HEK293 (cell line): ENCODE measurements at regions not wholly inside any gene's neighbourhood (a gene's known extent, or its start where the extent isn't known, plus 50 kb on each side); places are given as distances from the start of the nearest gene placed in this dataset.
"Not testable (repeated sequence)": the region's sequence is repeated elsewhere in the genome, so short reads cannot be mapped to it uniquely, and the experiment has no call there.

Experiments
- CTCF ChIA-PET: fragments of 350-600 bp; formaldehyde crosslinking; extraction: SDS; loops from one replicate; lab custom pipeline; 2021; ENCODE audit warnings: antibody characterized with exemption; lab: Yijun Ruan, JAX
- POLR2A ChIA-PET: fragments of 300-600 bp; formaldehyde crosslinking; extraction: SDS; loops from one replicate; lab custom pipeline; 2020; ENCODE audit warnings: antibody characterized with exemption, inconsistent platforms; lab: Yijun Ruan, JAX
- H3K27ac ChIP-seq: fragments of 200-500 bp; sonication (Bioruptor generic); 2 replicates; pipeline ENCODE4 v1.5.1; 2014; ENCODE audit warnings: low read depth, low read length, control low read depth, inconsistent platforms; ENCODE audit errors: extremely low read depth
- H3K36me3 ChIP-seq, 2 experiments: fragments of 200-500 bp in 1 of 2; sonication (Bioruptor generic) in 1 of 2; 1 replicate in 1 of 2; 2 replicates in 1 of 2; pipeline ENCODE4 v1.5.1; 2014 to 2017; ENCODE audit warnings: inconsistent platforms in 2 of 2, low read length in 2 of 2; ENCODE audit not compliant: control insufficient read depth in 2 of 2, insufficient read depth in 1 of 2
- H3K4me1 ChIP-seq: fragments of 200-500 bp; sonication (Bioruptor generic); 2 replicates; pipeline ENCODE4 v1.5.1; 2014; ENCODE audit warnings: mild to moderate bottlenecking, low read length, inconsistent platforms; ENCODE audit not compliant: control insufficient read depth, insufficient read depth
- H3K4me3 ChIP-seq: 2 replicates; pipeline ENCODE4 v1.5.1; 2011; ENCODE audit warnings: low read depth, mild to moderate bottlenecking, control low read depth, low read length, moderate library complexity
- H3K9me3 ChIP-seq: fragments of 200-500 bp; sonication (Bioruptor generic); 2 replicates; pipeline ENCODE4 v1.5.1; 2014; ENCODE audit warnings: low read depth, low read length, inconsistent platforms; ENCODE audit not compliant: control insufficient read depth, insufficient read depth
- AEBP2 ChIP-seq: fragments of 450-650 bp; formaldehyde crosslinking; IDR thresholded peaks from 2 replicates; pipeline ENCODE4 v1.5.1; 2016; ENCODE audit warnings: missing biosample characterization, missing genetic modification characterization, borderline replicate concordance
- GLI4 ChIP-seq: fragments of 450-650 bp; formaldehyde crosslinking; IDR thresholded peaks from 2 replicates; pipeline ENCODE4 v1.5.1; 2016; ENCODE audit warnings: missing biosample characterization, missing genetic modification characterization
- KLF1 ChIP-seq: fragments of 450-650 bp; formaldehyde crosslinking; IDR thresholded peaks from 2 replicates; pipeline ENCODE4 v1.5.1; 2016; ENCODE audit warnings: missing biosample characterization, missing genetic modification characterization
- KLF7 ChIP-seq: fragments of 450-650 bp; formaldehyde crosslinking; IDR thresholded peaks from 2 replicates; pipeline ENCODE4 v1.5.1; 2016; ENCODE audit warnings: missing biosample characterization, missing genetic modification characterization, borderline replicate concordance
- PRDM10 ChIP-seq: fragments of 450-650 bp; formaldehyde crosslinking; IDR thresholded peaks from 2 replicates; pipeline ENCODE4 v1.5.1; 2016; ENCODE audit warnings: missing biosample characterization, missing genetic modification characterization
- SALL2 ChIP-seq: fragments of 450-650 bp; formaldehyde crosslinking; IDR thresholded peaks from 2 replicates; pipeline ENCODE4 v1.5.0; 2017; ENCODE audit warnings: missing biosample characterization, mild to moderate bottlenecking, missing genetic modification characterization, borderline replicate concordance
- SCRT2 ChIP-seq: fragments of 450-650 bp; formaldehyde crosslinking; IDR thresholded peaks from 2 replicates; pipeline ENCODE4 v1.5.1; 2016; ENCODE audit warnings: missing biosample characterization, missing genetic modification characterization
- SP2 ChIP-seq: fragments of 450-650 bp; formaldehyde crosslinking; IDR thresholded peaks from 2 replicates; pipeline ENCODE4 v1.5.1; 2016; ENCODE audit warnings: missing biosample characterization, missing genetic modification characterization
- ZBTB44 ChIP-seq: fragments of 450-650 bp; IDR thresholded peaks from 2 replicates; pipeline ENCODE4 v1.5.1; 2018; ENCODE audit warnings: missing biosample characterization, mild to moderate bottlenecking, missing genetic modification characterization
- ZNF140 ChIP-seq: fragments of 450-650 bp; formaldehyde crosslinking; IDR thresholded peaks from 2 replicates; pipeline ENCODE4 v1.5.1; 2016; ENCODE audit warnings: missing biosample characterization, missing genetic modification characterization
- ZNF175 ChIP-seq: fragments of 450-650 bp; formaldehyde crosslinking; IDR thresholded peaks from 2 replicates; pipeline ENCODE4 v1.5.1; 2016; ENCODE audit warnings: missing biosample characterization, missing genetic modification characterization
- ZNF24 ChIP-seq: fragments of 450-650 bp; formaldehyde crosslinking; IDR thresholded peaks from 2 replicates; pipeline ENCODE4 v1.5.1; 2016; ENCODE audit warnings: missing biosample characterization, missing genetic modification characterization
- ZNF26 ChIP-seq: fragments of 450-650 bp; formaldehyde crosslinking; IDR thresholded peaks from 2 replicates; pipeline ENCODE4 v1.5.1; 2016; ENCODE audit warnings: missing biosample characterization, missing genetic modification characterization
- ZNF548 ChIP-seq: fragments of 450-650 bp; formaldehyde crosslinking; IDR thresholded peaks from 2 replicates; pipeline ENCODE4 v1.5.1; 2016; ENCODE audit warnings: missing biosample characterization, missing genetic modification characterization
- ZNF560 ChIP-seq: fragments of 450-650 bp; formaldehyde crosslinking; IDR thresholded peaks from 2 replicates; pipeline ENCODE4 v1.5.1; 2017; ENCODE audit warnings: missing biosample characterization, missing genetic modification characterization, borderline replicate concordance
- ZNF585B ChIP-seq: fragments of 450-650 bp; formaldehyde crosslinking; IDR thresholded peaks from 2 replicates; pipeline ENCODE4 v1.5.1; 2016; ENCODE audit warnings: missing biosample characterization, missing genetic modification characterization
- ZNF600 ChIP-seq: fragments of 450-650 bp; formaldehyde crosslinking; IDR thresholded peaks from 2 replicates; pipeline ENCODE4 v1.5.1; 2016; ENCODE audit warnings: missing biosample characterization, missing genetic modification characterization
- ZNF785 ChIP-seq: fragments of 450-650 bp; formaldehyde crosslinking; IDR thresholded peaks from 2 replicates; pipeline ENCODE4 v1.5.1; 2016; ENCODE audit warnings: missing biosample characterization, missing genetic modification characterization

GRCh38 chr6:58198301-58198700 lies 880.9 kb downstream of the PRIM2 start (continued):
- TF ChIP-seq PRDM10 (tag by site-specific recombination) (no peak), ZNF560 (tag by site-specific recombination) (no peak), ZBTB44 (tag by site-specific recombination) (no peak)

- CTCF ChIA-PET, H3K4me3 ChIP-seq, POLR2A ChIA-PET, H3K4me1 ChIP-seq, H3K36me3 ChIP-seq, H3K27ac ChIP-seq, H3K9me3 ChIP-seq: not testable (repeated sequence)
These were observed 919.7 kb downstream of the PRIM2 start for GRCh38 chr6:58237124-58237523.

GRCh38 chr6:58238421-58238820 lies 921.0 kb downstream of the PRIM2 start:
- H3K9me3 ChIP-seq, CTCF ChIA-PET: not testable (repeated sequence)

GRCh38 chr6:58257625-58258024 lies 940.2 kb downstream of the PRIM2 start:
- H3K4me1 ChIP-seq, POLR2A ChIA-PET, H3K9me3 ChIP-seq, H3K27ac ChIP-seq, CTCF ChIA-PET, H3K4me3 ChIP-seq, H3K36me3 ChIP-seq: not testable (repeated sequence)

More at GRCh38 chr6:58238421-58238820, 921.0 kb downstream of the PRIM2 start:
- H3K4me3 ChIP-seq, POLR2A ChIA-PET, H3K4me1 ChIP-seq, H3K36me3 ChIP-seq, H3K27ac ChIP-seq: not testable (repeated sequence)

GRCh38 chr6:58290177-58290576 lies 972.7 kb downstream of the PRIM2 start:
- Histone ChIP-seq H3K27ac (no peak overlapping the region), H3K4me3 (no peak overlapping the region), H3K4me1 (no peaks in the 10 kb centered on the region), H3K9me3 (no peaks in the 10 kb centered on the region), H3K36me3 (no peaks in the 10 kb centered on the region)
- ChIA-PET CTCF (no interaction called here), POLR2A (no interaction called here)
- TF ChIP-seq ZNF548 (tag by site-specific recombination) (no peak), SALL2 (no peak), ZNF140 (tag by site-specific recombination) (no peak), ZNF585B (tag by site-specific recombination) (no peak), SCRT2 (tag by site-specific recombination) (no peak), KLF1 (tag by site-specific recombination) (no peak), ZNF24 (tag by site-specific recombination) (no peak), ZNF600 (tag by site-specific recombination) (no peak), KLF7 (tag by site-specific recombination) (no peak), SP2 (tag by site-specific recombination) (no peak), GLI4 (tag by site-specific recombination) (no peak), ZNF785 (tag by site-specific recombination) (no peak), ZNF175 (tag by site-specific recombination) (no peak), AEBP2 (tag by site-specific recombination) (no peak), ZNF26 (tag by site-specific recombination) (no peak)
